Left renal pelvis (tissue), 4 donors: ENCODE measurements at regions not wholly inside any gene's neighbourhood (a gene's known extent, or its start where the extent isn't known, plus 50 kb on each side); places are given as distances from the start of the nearest gene placed in this dataset.
"Not testable (repeated sequence)": the region's sequence is repeated elsewhere in the genome, so short reads cannot be mapped to it uniquely, and the experiment has no call there.

Experiments
- DNase-seq, 4 donors: peaks; one replicate each; pipeline ENCODE4 v3.0.0-alpha.2; 2013; ENCODE audit warnings: low read depth in 4 of 4, low spot score in 3 of 4

DNA sequence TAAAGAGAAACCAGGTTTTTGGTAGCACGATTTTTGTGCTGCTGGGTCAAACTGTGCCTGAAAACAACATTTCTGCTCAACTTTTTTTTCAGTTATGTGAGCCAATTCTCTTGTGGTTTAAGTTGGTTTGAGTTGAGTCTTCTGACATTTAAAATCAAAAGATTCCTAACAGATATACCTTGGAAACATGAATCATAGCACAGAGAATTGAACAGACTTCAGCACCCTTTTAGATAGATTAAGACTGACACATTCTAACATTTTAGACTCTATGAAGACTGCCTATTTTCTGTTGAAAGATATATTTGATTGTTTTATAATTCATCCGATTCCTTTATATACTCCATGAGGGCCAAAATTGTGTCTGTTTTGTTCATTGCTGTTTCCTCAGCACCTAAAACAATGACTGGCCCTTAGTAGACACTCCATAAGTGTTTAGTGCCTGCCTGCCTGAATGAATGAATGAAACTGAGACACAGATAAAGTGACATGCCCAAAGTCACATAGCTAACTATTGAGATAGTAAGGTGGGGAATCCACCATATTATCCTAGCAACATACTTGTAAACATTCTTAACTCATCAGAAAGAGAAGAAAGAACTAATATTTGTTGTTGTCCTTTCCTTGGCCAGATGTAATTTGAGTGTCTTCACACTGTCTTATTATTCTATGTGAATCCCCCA lies 624.0 kb downstream of the MID1IP1 start:
- DNase-seq = no peak

DNA sequence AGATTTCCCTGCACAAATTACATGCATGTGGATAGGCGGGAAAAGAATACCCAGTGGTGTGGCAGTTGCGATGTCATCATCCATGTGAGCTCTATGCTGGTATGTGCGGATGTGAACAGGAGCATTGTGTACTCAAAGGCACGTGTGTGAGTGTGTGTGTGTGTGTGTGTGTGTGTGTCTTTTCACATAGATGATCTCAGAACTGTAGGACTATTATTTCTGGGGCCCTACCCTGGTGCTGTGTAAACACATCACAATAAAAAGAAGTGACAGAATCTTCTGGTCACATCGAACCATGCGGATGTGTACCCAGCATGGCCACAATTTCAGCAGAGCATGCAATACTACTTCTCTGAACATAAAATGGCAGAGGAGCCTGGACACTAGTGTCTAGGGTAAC lies 624.8 kb downstream of the MID1IP1 start:
- no peak for DNase-seq

DNA sequence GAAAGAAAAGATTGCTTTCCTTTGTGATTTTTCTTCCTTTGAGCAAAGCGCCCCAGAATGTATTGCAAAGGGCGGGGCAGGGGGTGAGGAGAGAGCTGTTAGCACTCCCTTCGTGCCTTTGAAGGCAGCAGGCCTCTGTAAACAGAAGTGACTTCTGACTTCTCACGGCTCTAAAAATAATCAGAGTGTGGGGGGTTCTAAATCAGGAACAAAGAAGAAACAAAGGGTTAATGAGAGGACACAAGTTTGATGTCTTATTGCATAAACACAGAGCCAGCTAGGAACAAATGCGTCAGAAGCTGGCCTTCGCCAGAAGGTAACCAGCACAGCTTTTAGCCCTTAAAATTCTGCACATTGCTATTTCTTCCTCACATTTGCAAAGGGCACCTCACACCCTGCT lies 626.2 kb downstream of the MID1IP1 start:
- no peak for DNase-seq

- DNase-seq = no peak
These were observed 626.6 kb downstream of the MID1IP1 start for GRCh38 chrX:39427906-39428305.

DNA sequence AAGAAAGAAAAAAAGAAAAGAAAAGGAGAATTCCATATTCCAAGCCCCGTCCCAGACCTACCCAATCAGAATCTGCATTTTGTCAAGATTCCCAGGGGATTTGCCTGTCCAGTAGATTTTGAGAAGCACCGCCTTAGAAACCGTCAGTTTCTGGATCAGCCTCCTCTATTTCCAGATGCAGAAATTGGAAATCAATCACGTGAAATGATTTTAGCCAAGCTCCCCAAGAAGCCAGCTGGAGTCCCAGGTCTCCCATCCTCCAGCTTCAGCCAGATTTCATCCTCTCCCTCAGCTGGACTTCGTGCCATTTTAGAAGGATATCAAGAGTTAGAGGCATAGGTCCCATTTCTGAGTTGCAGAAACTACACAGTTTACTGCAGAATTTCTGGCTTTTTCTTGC lies 629.3 kb downstream of the MID1IP1 start:
- DNase-seq = no peak

DNA sequence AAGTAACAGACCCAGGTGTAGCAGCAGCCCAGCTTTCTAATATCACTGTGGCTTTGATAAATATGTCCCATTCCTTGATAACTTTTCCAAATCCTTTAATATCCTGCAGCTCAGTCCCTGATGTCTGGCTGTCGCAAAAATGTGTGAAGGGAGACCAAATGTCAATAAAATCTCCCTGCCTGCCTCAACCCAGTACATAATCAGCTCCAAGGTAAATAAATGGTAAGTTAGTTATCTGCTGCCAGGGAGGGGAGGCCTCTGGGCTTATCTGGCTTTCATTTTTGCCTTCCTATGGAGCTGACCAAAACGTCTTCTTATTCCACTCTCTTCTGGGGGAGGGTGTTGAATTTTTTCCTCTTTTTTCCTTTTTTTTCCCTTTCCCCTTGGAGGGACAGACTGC lies 630.6 kb downstream of the MID1IP1 start:
- no peak for DNase-seq

DNA sequence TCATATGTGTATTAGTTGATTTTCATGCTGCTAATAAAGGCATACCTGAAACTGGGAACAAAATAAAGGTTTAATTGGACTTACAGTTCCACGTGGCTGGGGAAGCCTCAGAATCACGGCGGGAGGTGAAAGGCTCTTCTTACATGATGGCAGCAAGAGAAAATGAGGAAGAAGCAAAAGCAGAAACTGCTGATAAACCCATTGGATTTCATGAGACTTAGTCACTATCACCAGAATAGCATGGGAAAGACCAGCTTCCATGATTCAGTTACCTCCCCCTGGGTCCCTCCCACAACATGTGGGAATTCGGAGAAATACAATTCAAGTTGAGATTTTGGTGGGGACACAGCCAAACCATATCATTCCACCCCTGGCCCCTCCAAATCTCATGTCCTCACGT lies 633.4 kb downstream of the MID1IP1 start:
- not testable (repeated sequence) for DNase-seq

DNA sequence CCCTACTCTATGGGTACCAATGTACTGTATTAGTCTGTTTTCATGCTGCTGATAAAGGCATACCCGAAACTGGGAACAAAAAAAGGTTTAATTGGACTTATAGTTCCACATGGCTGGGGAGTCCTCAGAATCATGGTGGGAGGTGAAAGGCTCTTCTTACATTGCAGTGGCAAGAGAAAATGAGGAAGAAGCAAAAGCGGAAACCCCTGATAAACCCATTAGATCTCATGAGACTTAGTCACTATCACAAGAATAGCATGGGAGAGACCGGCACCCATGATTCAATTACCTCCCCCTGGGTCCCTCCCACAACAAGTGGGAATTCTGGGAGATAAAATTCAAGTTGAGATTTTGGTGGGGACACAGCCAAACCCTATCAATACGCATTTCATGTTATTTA lies 635.3 kb downstream of the MID1IP1 start:
- not testable (repeated sequence) for DNase-seq

DNA sequence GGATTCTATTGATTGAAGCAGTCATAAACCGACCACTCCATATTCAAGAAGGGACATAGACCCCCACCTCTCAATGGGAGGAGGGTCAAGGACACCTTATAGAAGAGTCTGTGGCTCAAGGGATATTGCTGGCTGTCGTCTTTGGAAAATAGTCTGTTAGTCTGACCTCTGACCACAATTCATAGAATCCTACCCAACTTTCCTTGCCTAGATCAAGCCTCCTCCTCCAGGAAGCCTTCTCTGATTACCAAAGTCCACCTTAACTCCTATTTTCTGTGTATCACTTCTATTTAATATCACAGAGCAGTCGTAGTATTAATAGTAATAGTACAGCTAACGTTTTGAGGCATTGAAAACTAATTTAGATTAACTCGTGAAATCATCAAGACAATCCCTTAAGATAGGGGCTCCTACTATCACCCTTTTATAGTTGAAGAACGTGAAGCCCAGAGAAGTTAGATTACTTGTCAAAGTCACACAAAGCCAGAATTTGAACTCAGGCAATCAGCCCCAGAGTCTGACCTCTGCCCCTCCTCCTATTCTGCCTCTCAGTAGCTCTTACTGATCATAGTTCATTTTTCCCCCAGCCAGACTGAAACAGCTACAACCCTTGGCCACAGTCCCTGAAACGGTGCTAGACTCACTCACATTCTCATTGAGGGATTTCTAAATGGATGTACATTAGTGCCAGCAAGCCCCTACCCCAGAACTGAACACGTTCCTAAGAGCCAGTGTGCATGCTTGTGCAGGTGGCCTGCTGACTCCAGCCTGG lies 636.6 kb downstream of the MID1IP1 start:
- DNase-seq = no peak

DNA sequence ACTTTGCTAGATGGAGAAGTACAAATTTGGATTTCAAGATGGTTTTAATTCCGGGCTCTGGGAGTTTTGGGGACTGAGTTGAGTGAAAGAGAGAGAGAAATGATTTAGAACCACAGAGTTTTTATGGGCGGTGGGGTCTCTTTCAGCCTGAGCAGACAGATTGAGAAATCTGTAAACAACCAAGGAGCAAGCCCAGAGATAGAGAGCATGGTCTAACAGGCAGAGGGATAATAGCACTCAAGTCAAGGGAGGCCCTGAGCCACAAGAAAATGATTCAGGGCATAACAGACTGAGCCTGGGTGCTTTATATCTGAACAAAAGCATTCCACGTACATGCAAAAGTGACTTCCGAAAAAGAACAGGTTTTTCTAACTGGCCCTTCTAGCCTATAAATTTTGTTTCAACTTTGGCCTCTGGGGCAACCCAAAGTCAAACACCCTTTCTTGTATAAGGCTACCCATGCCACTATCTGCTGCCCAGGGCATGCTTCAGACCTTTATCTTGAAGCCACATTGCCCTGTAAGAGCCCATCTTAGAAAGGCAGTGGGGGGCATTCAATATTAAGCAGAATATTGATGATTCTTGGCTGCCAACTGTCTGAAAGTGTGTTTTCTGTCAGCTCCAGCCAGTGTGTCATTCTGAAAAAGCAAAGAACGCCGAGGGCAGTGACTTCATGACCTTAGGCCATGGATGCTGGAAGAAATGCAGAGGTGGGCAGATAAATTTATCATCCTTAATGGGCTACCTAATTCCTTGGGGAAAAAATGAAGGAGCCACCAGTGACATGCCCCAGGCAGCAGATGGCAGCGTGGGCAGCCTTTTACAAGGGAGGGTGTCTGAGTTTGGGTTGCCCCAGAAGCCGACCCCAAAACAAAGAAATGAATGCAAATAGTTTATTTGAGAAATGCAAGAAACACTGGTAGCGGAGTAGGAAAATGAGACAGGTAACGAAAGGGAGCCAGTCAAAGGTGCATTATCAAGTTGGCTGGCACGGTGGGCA lies 637.6 kb downstream of the MID1IP1 start:
- no peak for DNase-seq

GRCh38 chrX:39439906-39440798 lies 638.9 kb downstream of the MID1IP1 start:
- DNase-seq = no peak

GRCh38 chrX:39440799-39441284 lies 639.6 kb downstream of the MID1IP1 start:
- no peak for DNase-seq

GRCh38 chrX:39442332-39442731 lies 641.1 kb downstream of the MID1IP1 start:
- no peak for DNase-seq

GRCh38 chrX:39443240-39443639 lies 642.0 kb downstream of the MID1IP1 start:
- DNase-seq = no peak

DNA sequence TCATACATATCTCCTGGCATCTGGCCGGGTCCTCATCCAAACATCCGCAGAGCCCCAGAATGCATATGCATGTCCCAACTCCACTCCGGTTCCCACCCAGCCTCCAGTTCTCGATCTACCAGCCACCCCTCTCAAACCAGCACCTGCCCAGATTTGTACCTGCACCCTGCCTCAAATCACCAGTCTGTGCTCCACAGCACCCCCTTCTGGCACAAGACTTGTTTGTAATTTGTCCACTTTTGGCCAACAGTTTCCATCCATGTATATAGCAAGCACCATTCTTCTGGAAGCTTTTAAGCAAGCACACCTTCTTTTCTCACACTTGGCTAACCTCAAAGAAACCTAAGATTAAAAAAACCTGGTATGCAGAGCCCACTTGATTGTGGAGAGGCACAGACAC lies 644.1 kb downstream of the MID1IP1 start:
- no peak for DNase-seq

DNA sequence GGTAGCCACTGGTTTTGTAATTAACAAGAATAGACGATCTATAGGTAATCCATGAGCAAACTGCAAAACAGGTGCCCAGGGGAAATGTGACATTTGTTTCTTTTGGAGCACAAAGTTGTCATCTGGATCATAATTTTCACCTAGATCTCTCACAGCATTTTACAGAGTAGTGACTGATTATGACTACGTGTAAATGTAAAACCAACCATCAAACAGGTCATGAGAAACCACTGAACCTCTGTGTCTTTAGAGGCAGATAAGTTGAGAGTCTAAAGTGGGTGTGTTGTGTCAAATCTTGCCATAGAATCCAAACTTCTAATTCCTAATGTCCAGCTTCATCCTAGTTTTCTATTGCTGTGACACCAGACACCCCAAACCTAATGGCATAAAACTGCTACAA lies 648.1 kb downstream of the MID1IP1 start:
- no peak for DNase-seq

- no peak for DNase-seq
These were observed 647.4 kb downstream of the BCOR start for GRCh38 chrX:39450234-39450977.

- no peak for DNase-seq
These were observed 646.7 kb downstream of the BCOR start for GRCh38 chrX:39451046-39451445.

- DNase-seq = no peak
These were observed 645.4 kb downstream of the BCOR start for GRCh38 chrX:39452401-39452800.
